IMR-90 (cell line): ENCODE measurements at regions not wholly inside any gene's neighbourhood (a gene's known extent, or its start where the extent isn't known, plus 50 kb on each side); places are given as distances from the start of the nearest gene placed in this dataset.

ENCODE experiments used
- ATAC-seq: fragments of 200-7000 bp; cut with Tn5 transposase; 2 replicates; pipeline ENCODE4 v1.9.1; 2020; ENCODE audit warnings: low read depth, mild to moderate bottlenecking, moderate library complexity
- BruUV-seq: library from RNA; stranded (reverse); fragments of 400-500 nt; replicated peaks from 2 replicates; lab custom pipeline; 2021; lab: Mats Ljungman, UMichigan
- CTCF ChIA-PET: fragments of 300-600 bp; formaldehyde crosslinking; extraction: SDS; loops from one replicate; lab custom pipeline; 2021; ENCODE audit warnings: antibody characterized with exemption; lab: Yijun Ruan, JAX
- POLR2A ChIA-PET: fragments of 300-600 bp; sonication (Branson Sonifier 250); formaldehyde crosslinking; loops from one replicate; lab custom pipeline; 2022; ENCODE audit warnings: antibody characterized with exemption; ENCODE audit not compliant: unreplicated experiment; lab: Charles Lee
- DNase-seq: peaks from one replicate; pipeline ENCODE4 v3.0.0; 2013
- H2AFZ ChIP-seq: replicated peaks from 2 replicates; pipeline ENCODE3; 2013; ENCODE audit warnings: low read length, mild to moderate bottlenecking; ENCODE audit not compliant: poor library complexity
- H2AK5ac ChIP-seq: 2 replicates; pipeline ENCODE4 v1.6.1; 2013; ENCODE audit warnings: low read depth, low read length, inconsistent platforms
- H2AK9ac ChIP-seq: replicated peaks from 2 replicates; pipeline ENCODE3; 2013; ENCODE audit warnings: mild to moderate bottlenecking, low read depth, low read length, moderate library complexity; ENCODE audit not compliant: poor library complexity
- H2BK120ac ChIP-seq: 2 replicates; pipeline ENCODE4 v1.6.1; 2013; ENCODE audit warnings: low read depth, low read length, inconsistent platforms
- H2BK15ac ChIP-seq: 3 replicates; pipeline ENCODE4 v1.6.1; 2013; ENCODE audit warnings: low read depth, low read length, inconsistent platforms
- H2BK20ac ChIP-seq: 2 replicates; pipeline ENCODE4 v1.6.1; 2013; ENCODE audit warnings: low read depth, mild to moderate bottlenecking, inconsistent platforms, low read length, moderate library complexity
- H2BK5ac ChIP-seq: 2 replicates; pipeline ENCODE4 v1.6.1; 2013; ENCODE audit warnings: mild to moderate bottlenecking, low read depth, low read length, inconsistent platforms; ENCODE audit not compliant: poor library complexity, severe bottlenecking
- H3K14ac ChIP-seq: replicated peaks from 2 replicates; pipeline ENCODE4 v1.6.1; 2013; ENCODE audit warnings: low read depth, low read length, inconsistent platforms
- H3K18ac ChIP-seq: 2 replicates; pipeline ENCODE4 v1.6.1; 2013; ENCODE audit warnings: low read depth, low read length, control low read depth
- H3K23ac ChIP-seq: 2 replicates; pipeline ENCODE4 v1.6.1; 2013; ENCODE audit warnings: low read depth, low read length, inconsistent platforms
- H3K27ac ChIP-seq: 2 replicates; pipeline ENCODE4 v1.5.1; 2013; ENCODE audit warnings: mild to moderate bottlenecking, control low read depth, low read length; ENCODE audit not compliant: insufficient read depth
- H3K27me3 ChIP-seq: 2 replicates; pipeline ENCODE4 v1.6.1; 2013; ENCODE audit warnings: low read length; ENCODE audit not compliant: control insufficient read depth, insufficient read depth
- H3K36me3 ChIP-seq: 2 replicates; pipeline ENCODE4 v1.6.1; 2013; ENCODE audit warnings: low read length, mixed read lengths; ENCODE audit not compliant: control insufficient read depth, insufficient read depth
- H3K4ac ChIP-seq: 2 replicates; pipeline ENCODE4 v1.6.1; 2013; ENCODE audit warnings: low read depth, low read length, inconsistent platforms
- H3K4me1 ChIP-seq: 2 replicates; pipeline ENCODE4 v1.6.1; 2013; ENCODE audit warnings: low read length, mixed read lengths; ENCODE audit not compliant: control insufficient read depth, insufficient read depth
- H3K4me2 ChIP-seq: 2 replicates; pipeline ENCODE4 v1.6.1; 2013; ENCODE audit warnings: low read depth, mild to moderate bottlenecking, control low read depth, low read length, moderate library complexity
- H3K4me3 ChIP-seq: 2 replicates; pipeline ENCODE4 v1.5.1; 2013; ENCODE audit warnings: low read depth, mild to moderate bottlenecking, control low read depth, low read length, moderate library complexity; ENCODE audit not compliant: insufficient read depth
- H3K56ac ChIP-seq: 2 replicates; pipeline ENCODE4 v1.6.1; 2013; ENCODE audit warnings: low read length, inconsistent platforms; ENCODE audit not compliant: insufficient read depth; ENCODE audit errors: extremely low read depth
- H3K79me1 ChIP-seq, 2 experiments: 2 replicates each; pipeline ENCODE4 v1.6.1; 2013; ENCODE audit warnings: low read length in 2 of 2, inconsistent platforms in 1 of 2, low read depth in 1 of 2
- H3K9ac ChIP-seq: 2 replicates; pipeline ENCODE4 v1.6.1; 2013; ENCODE audit warnings: low read depth, low read length, control low read depth
- H3K9me1 ChIP-seq: 2 replicates; pipeline ENCODE4 v1.6.1; 2013; ENCODE audit warnings: low read length, inconsistent platforms; ENCODE audit not compliant: insufficient read depth
- H3K9me3 ChIP-seq: 2 replicates; pipeline ENCODE4 v1.6.1; 2013; ENCODE audit warnings: low read length; ENCODE audit not compliant: control insufficient read depth, insufficient read depth
- H4K20me1 ChIP-seq: 2 replicates; pipeline ENCODE4 v1.6.1; 2013; ENCODE audit warnings: low read length, inconsistent platforms; ENCODE audit not compliant: insufficient read depth
- H4K5ac ChIP-seq: 2 replicates; pipeline ENCODE4 v1.6.1; 2013; ENCODE audit warnings: mild to moderate bottlenecking, low read depth, low read length, control low read depth
- H4K8ac ChIP-seq, 2 experiments: 2 replicates each; pipeline ENCODE4 v1.6.1; 2013; ENCODE audit warnings: low read depth in 2 of 2, low read length in 2 of 2, control low read depth in 1 of 2, inconsistent platforms in 1 of 2
- H4K91ac ChIP-seq: 2 replicates; pipeline ENCODE4 v1.6.1; 2013; ENCODE audit warnings: low read depth, low read length, inconsistent platforms; ENCODE audit not compliant: insufficient read depth
- BHLHE40 ChIP-seq: fragments of 150-350 bp; IDR thresholded peaks from 2 replicates; pipeline ENCODE4 v1.6.1; 2016; ENCODE audit warnings: mild to moderate bottlenecking, low read depth, low read length
- CEBPB ChIP-seq: IDR thresholded peaks from 2 replicates; pipeline ENCODE4 v1.6.1; 2012; ENCODE audit warnings: low read depth, low read length, improper control_type of control experiment
- CHD1 ChIP-seq: IDR thresholded peaks from 2 replicates; pipeline ENCODE4 v1.6.1; 2012; ENCODE audit warnings: low read depth, low read length, improper control_type of control experiment
- ELK1 ChIP-seq: fragments of 150-350 bp; IDR thresholded peaks from 2 replicates; pipeline ENCODE4 v1.6.1; 2016; ENCODE audit warnings: low read depth, mild to moderate bottlenecking, low read length, moderate library complexity, borderline replicate concordance
- FOS ChIP-seq: fragments of 150-350 bp; IDR thresholded peaks from 2 replicates; pipeline ENCODE4 v1.6.1; 2016; ENCODE audit warnings: low read depth, low read length
- MAFK ChIP-seq: IDR thresholded peaks from 2 replicates; pipeline ENCODE4 v1.6.1; 2012; ENCODE audit warnings: low read depth, low read length, improper control_type of control experiment
- MAZ ChIP-seq: IDR thresholded peaks from 2 replicates; pipeline ENCODE4 v1.6.1; 2012; ENCODE audit warnings: low read depth, mild to moderate bottlenecking, low read length, improper control_type of control experiment, moderate library complexity, borderline replicate concordance
- MXI1 ChIP-seq: IDR thresholded peaks from 2 replicates; pipeline ENCODE4 v1.6.1; 2012; ENCODE audit warnings: low read depth, mild to moderate bottlenecking, low read length, moderate library complexity, borderline replicate concordance
- NFE2L2 ChIP-seq: fragments of 150-350 bp; IDR thresholded peaks from 2 replicates; pipeline ENCODE4 v1.6.1; 2016; ENCODE audit warnings: low read depth, mild to moderate bottlenecking, low read length
- POLR2A ChIP-seq: IDR thresholded peaks from 2 replicates; pipeline ENCODE4 v1.6.1; 2012; ENCODE audit warnings: mild to moderate bottlenecking, low read depth, low read length
- RAD21 ChIP-seq: IDR thresholded peaks from 2 replicates; pipeline ENCODE4 v1.6.1; 2012; ENCODE audit warnings: low read length, improper control_type of control experiment
- RCOR1 ChIP-seq: IDR thresholded peaks from 2 replicates; pipeline ENCODE4 v1.6.1; 2012; ENCODE audit warnings: mild to moderate bottlenecking, low read length, improper control_type of control experiment; ENCODE audit not compliant: insufficient replicate concordance
- RFX5 ChIP-seq: IDR thresholded peaks from 2 replicates; pipeline ENCODE4 v1.8.0; 2012; ENCODE audit warnings: low read depth, mild to moderate bottlenecking, low read length, moderate library complexity
- SMC3 ChIP-seq: fragments of 150-350 bp; IDR thresholded peaks from 2 replicates; pipeline ENCODE4 v1.6.1; 2016; ENCODE audit warnings: low read depth, mild to moderate bottlenecking, antibody characterized with exemption, low read length, moderate library complexity
- USF2 ChIP-seq: fragments of 150-350 bp; IDR thresholded peaks from 2 replicates; pipeline ENCODE4 v1.6.1; 2017; ENCODE audit warnings: mild to moderate bottlenecking, antibody characterized with exemption, low read length, low read depth
- dilution Hi-C: fragments of 300-500 bp; cut with HindIII; formaldehyde crosslinking; loops from one replicate; pipeline ENCODE4 v1.14.3; 2018; ENCODE audit warnings: low sequenced_read_pairs; ENCODE audit not compliant: unreplicated experiment
- in situ Hi-C: fragments of 300-500 bp; cut with MboI; formaldehyde crosslinking; loops from 3 replicates; pipeline ENCODE4 v1.14.3; 2019; ENCODE audit warnings: low sequenced_read_pairs, inconsistent platforms, mixed read lengths
- intact Hi-C: fragments of 100-400 bp; cut with micrococcal nuclease; formaldehyde crosslinking; loops from 2 replicates; pipeline ENCODE4 v1.10.0; 2022
- TF ChIP-seq, protein P1 (sequence below): conservative IDR thresholded peaks from 2 replicates; pipeline ENCODE4 v1.5.1; 2012; ENCODE audit warnings: mild to moderate bottlenecking, low read depth, low read length, improper control_type of control experiment

DNA sequence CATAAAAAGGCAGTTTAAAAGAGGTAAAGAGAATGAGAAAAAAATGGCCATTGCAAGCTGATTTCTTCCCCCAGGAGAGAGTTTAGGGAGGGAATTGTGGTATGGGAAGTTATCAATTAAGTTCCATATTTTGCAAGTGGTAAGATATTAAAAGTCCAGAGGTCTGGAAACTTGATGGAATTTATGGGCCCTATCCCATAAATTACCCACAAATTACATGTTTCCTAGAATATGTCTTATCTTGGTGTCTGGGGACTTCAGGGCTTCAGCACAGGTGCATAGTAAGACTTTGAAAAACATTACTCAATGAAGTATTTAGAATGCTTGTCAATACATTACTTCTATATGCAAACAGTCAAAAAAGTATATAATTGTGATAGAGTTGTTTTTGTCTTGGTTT, 614.9 kb upstream of the LRRC4C start:
- no peak overlapping the region for H3K4ac ChIP-seq
- no TSS peak for BruUV-seq
- H2BK5ac ChIP-seq = no peak overlapping the region
- H3K4me2 ChIP-seq = no peak overlapping the region
- H2AK5ac ChIP-seq = no peak overlapping the region
- H2BK15ac ChIP-seq = no peak overlapping the region
- H3K18ac ChIP-seq = no peak overlapping the region
- H3K56ac ChIP-seq = no peak overlapping the region
- ATAC-seq (no peak), DNase-seq (no peak)
- no peak overlapping the region for H2BK120ac ChIP-seq
- no peak overlapping the region for H2BK20ac ChIP-seq
- no peak overlapping the region for H4K5ac ChIP-seq
- H3K14ac ChIP-seq = no peak overlapping the region
- TF ChIP-seq POLR2A (no peak), MXI1 (no peak), SMC3 (no peak), CEBPB (no peak), ELK1 (no peak), NFE2L2 (no peak), BHLHE40 (no peak), MAFK (no peak), RCOR1 (no peak), MAZ (no peak), FOS (no peak), RFX5 (no peak), CHD1 (no peak), USF2 (no peak), RAD21 (no peak)
- TF ChIP-seq, protein P1, sequence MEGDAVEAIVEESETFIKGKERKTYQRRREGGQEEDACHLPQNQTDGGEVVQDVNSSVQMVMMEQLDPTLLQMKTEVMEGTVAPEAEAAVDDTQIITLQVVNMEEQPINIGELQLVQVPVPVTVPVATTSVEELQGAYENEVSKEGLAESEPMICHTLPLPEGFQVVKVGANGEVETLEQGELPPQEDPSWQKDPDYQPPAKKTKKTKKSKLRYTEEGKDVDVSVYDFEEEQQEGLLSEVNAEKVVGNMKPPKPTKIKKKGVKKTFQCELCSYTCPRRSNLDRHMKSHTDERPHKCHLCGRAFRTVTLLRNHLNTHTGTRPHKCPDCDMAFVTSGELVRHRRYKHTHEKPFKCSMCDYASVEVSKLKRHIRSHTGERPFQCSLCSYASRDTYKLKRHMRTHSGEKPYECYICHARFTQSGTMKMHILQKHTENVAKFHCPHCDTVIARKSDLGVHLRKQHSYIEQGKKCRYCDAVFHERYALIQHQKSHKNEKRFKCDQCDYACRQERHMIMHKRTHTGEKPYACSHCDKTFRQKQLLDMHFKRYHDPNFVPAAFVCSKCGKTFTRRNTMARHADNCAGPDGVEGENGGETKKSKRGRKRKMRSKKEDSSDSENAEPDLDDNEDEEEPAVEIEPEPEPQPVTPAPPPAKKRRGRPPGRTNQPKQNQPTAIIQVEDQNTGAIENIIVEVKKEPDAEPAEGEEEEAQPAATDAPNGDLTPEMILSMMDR = no peak
- H2AK9ac ChIP-seq = no peak overlapping the region
- no peaks in the 10 kb centered on the region for H3K27me3 ChIP-seq
- H4K91ac ChIP-seq = no peak overlapping the region
- no peaks in the 10 kb centered on the region for H3K79me1 ChIP-seq
- no peaks in the 10 kb centered on the region for H3K9me1 ChIP-seq
- H2AFZ ChIP-seq = no peak overlapping the region
- H4K20me1 ChIP-seq = no peaks in the 10 kb centered on the region
- dilution Hi-C loops (no loop called here), in situ Hi-C loops (no loop called here), intact Hi-C loops (no loop called here)
- POLR2A ChIA-PET = no interaction called here
- H3K27ac ChIP-seq = no peak overlapping the region
- peaks cover 4% of the 10 kb centered on the region for H3K9me3 ChIP-seq
- no peak overlapping the region for H4K8ac ChIP-seq
- H3K4me3 ChIP-seq = no peak overlapping the region
- no peak overlapping the region for H3K9ac ChIP-seq
- CTCF ChIA-PET = no interaction called here
- H3K36me3 ChIP-seq = no peaks in the 10 kb centered on the region
- H3K4me1 ChIP-seq = no peaks in the 10 kb centered on the region
- no peak overlapping the region for H3K23ac ChIP-seq
